CD14-positive monocyte (primary cell): ENCODE measurements at regions not wholly inside any gene's neighbourhood (a gene's known extent, or its start where the extent isn't known, plus 50 kb on each side); places are given as distances from the start of the nearest gene placed in this dataset.

ENCODE experiments used
- DNase-seq, 3 donors: peaks; one replicate each; pipeline ENCODE4 v3.0.0-alpha.2; 2011 to 2022
- H2AFZ ChIP-seq: 2 replicates; pipeline ENCODE4 v1.6.0; 2012; ENCODE audit warnings: mild to moderate bottlenecking, low read depth, low read length, inconsistent platforms; ENCODE audit not compliant: insufficient read depth, poor library complexity, severe bottlenecking
- H3K27ac ChIP-seq, 2 donors: 1 replicate in 1 of 2; 2 replicates in 1 of 2; pipeline ENCODE4 v1.5.1; 2012 to 2013; ENCODE audit warnings: low read length in 2 of 2, control low read depth in 1 of 2, inconsistent platforms in 1 of 2, low read depth in 1 of 2, mild to moderate bottlenecking in 1 of 2
- H3K27me3 ChIP-seq, 2 donors: one replicate each; pipeline versions ENCODE4 v1.6.0 to v1.6.1; 2011 to 2013; ENCODE audit warnings: low read length in 2 of 2; ENCODE audit not compliant: control insufficient read depth in 2 of 2, insufficient read depth in 2 of 2
- H3K36me3 ChIP-seq, 2 donors: replicated peaks in 1 of 2; 1 replicate in 1 of 2; 2 replicates in 1 of 2; pipeline versions ENCODE4 v1.5.1 to v1.6.1; 2012 to 2013; ENCODE audit warnings: low read length in 2 of 2, control low read depth in 1 of 2, inconsistent platforms in 1 of 2, mild to moderate bottlenecking in 1 of 2; ENCODE audit not compliant: insufficient read depth in 2 of 2, control insufficient read depth in 1 of 2
- H3K4me1 ChIP-seq, 2 donors: 1 replicate in 1 of 2; 2 replicates in 1 of 2; pipeline versions ENCODE4 v1.5.1 to v1.6.1; 2012 to 2013; ENCODE audit warnings: low read length in 2 of 2, control low read depth in 1 of 2, inconsistent platforms in 1 of 2, mild to moderate bottlenecking in 1 of 2, moderate library complexity in 1 of 2; ENCODE audit not compliant: insufficient read depth in 2 of 2, control insufficient read depth in 1 of 2
- H3K4me2 ChIP-seq: replicated peaks from 2 replicates; pipeline ENCODE3; 2012; ENCODE audit warnings: low read length, moderate library complexity, mild to moderate bottlenecking; ENCODE audit not compliant: poor library complexity, severe bottlenecking; ENCODE audit errors: extremely low read depth
- H3K4me3 ChIP-seq, 3 experiments: fragments of 200-600 bp in 1 of 3; sonication (generic) in 1 of 3; replicated peaks in 1 of 3; 1 replicate in 2 of 3; 2 replicates in 1 of 3; pipeline ENCODE4 v1.5.1; 2011 to 2013; ENCODE audit warnings: low read length in 3 of 3, mild to moderate bottlenecking in 3 of 3, control low read depth in 2 of 3, low read depth in 2 of 3, inconsistent platforms in 1 of 3, moderate library complexity in 1 of 3
- H3K79me2 ChIP-seq: 2 replicates; pipeline ENCODE4 v1.6.0; 2012; ENCODE audit warnings: mild to moderate bottlenecking, control low read depth, inconsistent platforms, low read length, moderate library complexity; ENCODE audit not compliant: insufficient read depth
- H3K9ac ChIP-seq: 2 replicates; pipeline ENCODE4 v1.6.0; 2017; ENCODE audit warnings: low read length, mild to moderate bottlenecking; ENCODE audit not compliant: insufficient read depth, poor library complexity, severe bottlenecking
- H3K9me3 ChIP-seq, 2 donors: replicated peaks in 1 of 2; 1 replicate in 1 of 2; 2 replicates in 1 of 2; pipeline versions ENCODE4 v1.5.1 to v1.6.1; 2012 to 2013; ENCODE audit warnings: low read length in 2 of 2, control low read depth in 1 of 2; ENCODE audit not compliant: control insufficient read depth in 1 of 2, insufficient read depth in 1 of 2
- H4K20me1 ChIP-seq: 2 replicates; pipeline ENCODE4 v1.6.0; 2012; ENCODE audit warnings: mild to moderate bottlenecking, low read length, control low read depth, moderate library complexity; ENCODE audit not compliant: insufficient read depth
- H3K27ac Mint-ChIP-seq, 7 donors: one replicate each; pipeline ENCODE4 v1.8.0; 2020; ENCODE audit warnings: mild to moderate bottlenecking in 7 of 7, mixed read lengths in 7 of 7, moderate library complexity in 6 of 7, inconsistent platforms in 2 of 7
- H3K27me3 Mint-ChIP-seq, 3 donors: one replicate each; pipeline ENCODE4 v1.8.0; 2021 to 2022; ENCODE audit warnings: low read depth in 3 of 3, mild to moderate bottlenecking in 3 of 3, mixed read lengths in 3 of 3, moderate library complexity in 3 of 3, inconsistent platforms in 1 of 3
- H3K36me3 Mint-ChIP-seq, 2 donors: one replicate each; pipeline ENCODE4 v1.8.0; 2020; ENCODE audit warnings: mixed read lengths in 2 of 2, inconsistent platforms in 1 of 2, mild to moderate bottlenecking in 1 of 2
- H3K4me1 Mint-ChIP-seq: one replicate; pipeline ENCODE4 v1.8.0; 2020; ENCODE audit warnings: mild to moderate bottlenecking, mixed read lengths
- H3K4me3 Mint-ChIP-seq, 2 donors: one replicate each; pipeline ENCODE4 v1.8.0; 2020; ENCODE audit warnings: mild to moderate bottlenecking in 2 of 2, mixed read lengths in 2 of 2, moderate library complexity in 1 of 2
- H3K9me3 Mint-ChIP-seq, 7 donors: one replicate each; pipeline ENCODE4 v1.8.0; 2020 to 2022; ENCODE audit warnings: mixed read lengths in 7 of 7, mild to moderate bottlenecking in 6 of 7, moderate library complexity in 6 of 7, inconsistent platforms in 2 of 7
- CTCF ChIP-seq: fragments of 200-600 bp; IDR thresholded peaks from one replicate; pipeline ENCODE4 v1.8.0; 2022; ENCODE audit warnings: antibody characterized with exemption, mild to moderate bottlenecking
- WGBS: methylation state at CpG from one replicate; pipeline ENCODE4 v1.1.5; 2013; ENCODE audit warnings: missing lambda C conversion rate; ENCODE audit not compliant: insufficient coverage; 5-methylcytosine and 5-hydroxymethylcytosine counted together
- intact Hi-C, 2 donors: fragments of 100-400 bp; cut with micrococcal nuclease; formaldehyde crosslinking; loops; one replicate each; pipeline versions ENCODE4 v1.15.0 to v1.15.1; 2023

GRCh38 chr1:148264374-148265276 is 112.5 kb upstream of the NBPF11 start:
- H3K9ac ChIP-seq, result no peak overlapping the region
- 73% methylated on average over 17 of the region's 29 CpGs for WGBS
- Mint-ChIP-seq H3K4me3 (peak overlapping the region; percentile 90 to 99), H3K9me3 (peaks cover 0 to 13% (median 3%) of the 10 kb centered on the region in 7 donors), H3K36me3 (peaks cover 2% of the 10 kb centered on the region in 2 donors), H3K27me3 (peaks cover 36 to 53% (median 44%) of the 10 kb centered on the region in 3 donors), H3K4me1 (peaks cover 31% of the 10 kb centered on the region), H3K27ac (peak overlapping the region in 1 of 7 donors; percentile 53)
- no peaks in the 10 kb centered on the region for H3K36me3 ChIP-seq
- H3K27me3 ChIP-seq, result peaks cover 23 to 41% of the 10 kb centered on the region in 2 donors
- intact Hi-C loops, result no loop called here
- H2AFZ ChIP-seq, result no peak overlapping the region
- H3K9me3 ChIP-seq, result no peaks in the 10 kb centered on the region
- no peak overlapping the region for H3K27ac ChIP-seq
- peak overlapping the region; percentile 89 for H3K4me2 ChIP-seq
- no peak overlapping the region for H3K4me3 ChIP-seq
- no peaks in the 10 kb centered on the region for H3K79me2 ChIP-seq
- no peak for DNase-seq
- no peak for TF ChIP-seq CTCF
- no peaks in the 10 kb centered on the region for H4K20me1 ChIP-seq
- peaks cover 13 to 14% of the 10 kb centered on the region in 2 donors for H3K4me1 ChIP-seq

- Histone ChIP-seq H3K4me1 (peaks cover 13 to 14% of the 10 kb centered on the region in 2 donors), H3K4me3 (peak overlapping the region; percentile 40 to 78 (median 45)), H3K27me3 (peaks cover 23 to 41% of the 10 kb centered on the region in 2 donors), H3K36me3 (no peaks in the 10 kb centered on the region), H3K79me2 (no peaks in the 10 kb centered on the region), H3K4me2 (peak overlapping the region; percentile 89), H3K27ac (peak overlapping the region in 1 of 2 donors; percentile 1), H3K9me3 (no peaks in the 10 kb centered on the region), H3K9ac (no peak overlapping the region), H2AFZ (peak overlapping the region; percentile 80), H4K20me1 (no peaks in the 10 kb centered on the region)
- Mint-ChIP-seq H3K4me3 (peak overlapping the region; percentile 90 to 99), H3K36me3 (peaks cover 2% of the 10 kb centered on the region in 2 donors), H3K27ac (peak overlapping the region in 1 of 7 donors; percentile 37), H3K9me3 (peaks cover 0 to 13% (median 3%) of the 10 kb centered on the region in 7 donors), H3K4me1 (peaks cover 31% of the 10 kb centered on the region), H3K27me3 (peaks cover 37 to 58% (median 46%) of the 10 kb centered on the region in 3 donors)
- 11% methylated on average over 12 of the region's 17 CpGs for WGBS
- no peak for TF ChIP-seq CTCF
- intact Hi-C loops, result no loop called here
- DNase-seq, result no peak
Observed at GRCh38 chr1:148263906-148264255, 111.8 kb upstream of the NBPF11 start.
